ENCODE measurements at regions not wholly inside any gene's neighbourhood (a gene's known extent, or its start where the extent isn't known, plus 50 kb on each side); places are given as distances from the start of the nearest gene placed in this dataset.

DNA sequence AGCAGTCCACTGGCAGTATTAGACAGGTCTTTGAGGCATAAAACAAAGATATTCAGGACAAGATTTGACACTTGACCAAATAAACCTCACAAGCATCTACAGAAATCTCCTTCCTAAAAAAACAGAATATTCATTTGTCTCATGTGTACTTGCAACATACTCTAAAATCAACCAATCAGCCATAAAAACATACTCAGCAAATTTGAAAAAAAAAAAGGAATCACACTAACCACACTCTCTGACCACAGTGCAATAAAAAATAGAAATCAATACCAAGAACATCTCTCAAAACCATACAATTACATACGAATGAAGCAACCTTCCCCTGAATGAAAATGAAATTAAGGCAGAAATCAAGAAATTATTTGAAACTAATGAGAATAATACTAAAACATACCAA, 591.3 kb downstream of the FAM133A start:
- Histone ChIP-seq H3K14ac (ENCODE audit: insufficient read length) (no peak overlapping the region), H2BK15ac (ENCODE audit: low read length) (no peak overlapping the region), H3K79me2 (ENCODE audit: control insufficient read depth in 1 of 2, insufficient read depth in 2 of 2, low read length in 2 of 2) (no peaks in the 10 kb centered on the region), H4K20me1 (replicated peaks in 1 of 2; ENCODE audit: control insufficient read depth in 1 of 2, insufficient read depth in 2 of 2, low read length in 2 of 2) (no peaks in the 10 kb centered on the region), H2AFZ (ENCODE audit: low read length) (no peak overlapping the region), H3K18ac (ENCODE audit: extremely low read depth, low read length) (no peak overlapping the region), H3K9ac (replicated peaks in 1 of 4; ENCODE audit: extremely low read depth in 1 of 4, low read depth in 3 of 4, low read length in 3 of 4) (no peak overlapping the region), H2BK120ac (replicated peaks; ENCODE audit: low read depth, low read length) (no peak overlapping the region), H3K79me1 (ENCODE audit: low read depth, low read length) (no peaks in the 10 kb centered on the region), H3K4me1 (replicated peaks in 1 of 4; ENCODE audit: control insufficient read depth in 3 of 4, insufficient read depth in 4 of 4, low read length in 3 of 4) (no peaks in the 10 kb centered on the region), H3K4me3 (ENCODE audit: extremely low read depth in 1 of 4, insufficient read depth in 2 of 4, low read depth in 3 of 4, low read length in 4 of 4) (no peak overlapping the region), H3K4ac (replicated peaks; ENCODE audit: insufficient read length, low read depth, low read length) (no peak overlapping the region), H3K23me2 (ENCODE audit: low read depth, low read length) (no peaks in the 10 kb centered on the region), H3K36me3 (ENCODE audit: control insufficient read depth in 2 of 4, insufficient read depth in 4 of 4, low read length in 3 of 4) (no peaks in the 10 kb centered on the region), H3K9me3 (ENCODE audit: insufficient read depth in 2 of 2, low read depth in 1 of 2, low read length in 1 of 2) (no peaks in the 10 kb centered on the region), H3K23ac (ENCODE audit: insufficient read length) (no peak overlapping the region), H2AK5ac (ENCODE audit: low read depth, low read length) (no peak overlapping the region), H4K8ac (ENCODE audit: extremely low read depth, insufficient read depth, low read length) (no peak overlapping the region), H2BK5ac (ENCODE audit: low read depth, low read length) (no peak overlapping the region), H4K91ac (replicated peaks; ENCODE audit: insufficient read length, low read length) (no peak overlapping the region), H3K27ac (ENCODE audit: low read depth, low read length) (no peak overlapping the region), H2BK20ac (ENCODE audit: low read length) (no peak overlapping the region), H3K4me2 (ENCODE audit: insufficient read depth in 1 of 2, low read depth in 2 of 2, low read length in 2 of 2) (no peak overlapping the region), H4K5ac (ENCODE audit: insufficient read length, low read depth, low read length) (no peak overlapping the region), H2BK12ac (ENCODE audit: low read depth, low read length) (no peak overlapping the region), H3K27me3 (replicated peaks in 1 of 4; ENCODE audit: control insufficient read depth in 3 of 4, extremely low read depth in 1 of 4, insufficient read depth in 3 of 4, low read length in 3 of 4) (no peaks in the 10 kb centered on the region), H3K56ac (replicated peaks; ENCODE audit: insufficient read length, low read depth, low read length) (no peak overlapping the region)
- POLR2A ChIA-PET (ENCODE audit: partially characterized antibody): no interaction called here
- DNase-seq (ENCODE audit: low read depth in 1 of 2, low spot score in 2 of 2) (no peak), FAIRE-seq (no peak)
- CTCF ChIA-PET (ENCODE audit: partially characterized antibody): interaction anchor here (0.6 kb wide), 1 partner anchor 223 kb away, joined by 3 read pairs; no protein-coding TSS in a partner anchor
- WGBS, 2 experiments (ENCODE audit: extremely low coverage in 1 of 2, insufficient coverage in 1 of 2, insufficient read length in 1 of 2, insufficient replicate concordance in 2 of 2, low coverage in 1 of 2, low lambda C conversion rate in 2 of 2, missing lambda C conversion rate in 1 of 2): 82% methylated on average over 1 of the region's 1 CpG; no CpG with 5 or more reads in 1 of the 2 experiments
- TF ChIP-seq RNF2 (IDR thresholded peaks at IDR 0.05; ENCODE audit: borderline replicate concordance, low read depth, low read length, missing control alignments, poor library complexity, severe bottlenecking): no peak
- no peak for TF ChIP-seq SP4 (IDR thresholded peaks at IDR 0.05; ENCODE audit: low read length)
- no peak for TF ChIP-seq CREB1 (IDR thresholded peaks at IDR 0.05)
- TF ChIP-seq SRF (IDR thresholded peaks at IDR 0.05; ENCODE audit: low read depth, low read length): no peak

All from H1 (cell line).